ENCODE measurements at regions not wholly inside any gene's neighbourhood (a gene's known extent, or its start where the extent isn't known, plus 50 kb on each side); places are given as distances from the start of the nearest gene placed in this dataset.

DNA sequence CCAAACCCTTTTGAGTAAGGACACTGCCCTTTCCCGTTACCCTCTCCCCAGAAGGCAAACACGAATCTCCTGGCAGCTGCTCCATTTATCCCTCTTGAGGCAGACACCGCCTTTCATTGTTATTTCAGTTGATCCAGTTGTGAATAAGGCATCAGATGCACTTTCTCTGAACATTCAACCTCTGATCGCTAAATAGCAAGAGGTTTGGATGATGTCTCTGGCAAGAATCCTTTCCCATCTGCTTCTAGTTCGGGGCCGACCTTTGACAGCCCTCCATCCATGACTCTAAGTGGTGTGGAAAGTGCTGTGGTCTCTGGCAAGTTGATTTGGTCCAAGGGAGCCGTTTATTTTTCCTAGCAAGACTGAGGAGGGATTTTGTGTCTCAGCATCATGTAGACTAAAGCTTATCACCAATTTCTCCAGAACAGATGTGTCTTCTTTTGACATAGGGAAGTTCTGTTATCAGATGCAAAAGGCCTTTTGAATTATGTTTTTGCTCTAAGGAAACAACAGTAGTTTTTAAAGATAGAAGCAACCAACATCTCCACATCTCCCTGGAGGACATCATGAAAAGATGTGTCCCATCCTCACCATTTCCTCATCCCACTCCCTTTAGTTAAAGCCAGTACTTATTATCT, 123.6 kb downstream of the CCDC34 start:
- ChIA-PET CTCF (interaction anchor here (0.5 to 1.4 kb wide), 3 partner anchors 27 to 156 kb away, joined by 3 read pairs; no protein-coding TSS in a partner anchor), POLR2A (interaction anchor here (0.6 kb wide), 1 partner anchor 293 kb away, joined by 3 read pairs; no protein-coding TSS in a partner anchor)
- no peak for TF ChIP-seq BHLHE40 (IDR thresholded peaks at IDR 0.05; ENCODE audit: borderline replicate concordance)
- no peak for TF ChIP-seq FOXM1 (IDR thresholded peaks at IDR 0.05; ENCODE audit: borderline replicate concordance)
- no peak for DNase-seq (ENCODE audit: extremely low spot score)

DNA sequence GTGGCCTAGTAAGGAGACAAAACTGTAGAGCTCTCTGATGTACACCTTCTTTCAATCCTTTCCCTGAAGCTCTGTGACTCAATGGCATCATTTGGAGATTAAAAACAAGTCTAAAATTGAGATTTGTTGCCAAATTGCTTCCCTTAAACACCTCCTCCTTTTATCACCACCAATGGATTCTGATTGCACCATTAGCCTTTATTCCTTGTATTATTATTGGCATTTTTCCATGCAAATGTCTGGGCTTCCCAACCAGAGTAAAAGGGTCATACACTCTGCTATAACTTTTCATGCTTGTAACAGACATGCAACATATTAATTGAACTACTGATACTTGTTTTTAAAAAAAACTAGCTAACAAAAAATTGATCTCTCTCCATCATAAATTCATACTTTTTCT, 124.2 kb downstream of the CCDC34 start:
- ChIA-PET POLR2A (no interaction called here), CTCF (interaction anchor here (0.5 to 1.4 kb wide), 3 partner anchors 27 to 157 kb away, joined by 3 read pairs; no protein-coding TSS in a partner anchor)
- DNase-seq (ENCODE audit: extremely low spot score) = no peak
- TF ChIP-seq BHLHE40 (IDR thresholded peaks at IDR 0.05; ENCODE audit: borderline replicate concordance) (no peak), ELF4 (IDR thresholded peaks at IDR 0.05) (no peak), LEF1 (IDR thresholded peaks at IDR 0.05; ENCODE audit: borderline replicate concordance) (no peak), NFRKB (IDR thresholded peaks at IDR 0.05) (no peak), L3MBTL2 (conservative IDR thresholded peaks at IDR 0.05) (no peak), CTBP1 (IDR thresholded peaks at IDR 0.05; ENCODE audit: borderline replicate concordance) (no peak), HDGF (IDR thresholded peaks at IDR 0.05; ENCODE audit: borderline replicate concordance) (no peak), FOXA1 (IDR thresholded peaks at IDR 0.05) (no peak), TARDBP (IDR thresholded peaks at IDR 0.05) (no peak), ARNT (IDR thresholded peaks at IDR 0.05) (no peak), SP1 (IDR thresholded peaks at IDR 0.05) (no peak), SUZ12 (IDR thresholded peaks at IDR 0.05) (no peak), FOXK2 (IDR thresholded peaks at IDR 0.05) (no peak), ZNF384 (IDR thresholded peaks at IDR 0.05) (no peak)
- TF ChIP-seq, protein P1, sequence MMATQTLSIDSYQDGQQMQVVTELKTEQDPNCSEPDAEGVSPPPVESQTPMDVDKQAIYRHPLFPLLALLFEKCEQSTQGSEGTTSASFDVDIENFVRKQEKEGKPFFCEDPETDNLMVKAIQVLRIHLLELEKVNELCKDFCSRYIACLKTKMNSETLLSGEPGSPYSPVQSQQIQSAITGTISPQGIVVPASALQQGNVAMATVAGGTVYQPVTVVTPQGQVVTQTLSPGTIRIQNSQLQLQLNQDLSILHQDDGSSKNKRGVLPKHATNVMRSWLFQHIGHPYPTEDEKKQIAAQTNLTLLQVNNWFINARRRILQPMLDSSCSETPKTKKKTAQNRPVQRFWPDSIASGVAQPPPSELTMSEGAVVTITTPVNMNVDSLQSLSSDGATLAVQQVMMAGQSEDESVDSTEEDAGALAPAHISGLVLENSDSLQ (IDR thresholded peaks at IDR 0.05) = no peak

DNA sequence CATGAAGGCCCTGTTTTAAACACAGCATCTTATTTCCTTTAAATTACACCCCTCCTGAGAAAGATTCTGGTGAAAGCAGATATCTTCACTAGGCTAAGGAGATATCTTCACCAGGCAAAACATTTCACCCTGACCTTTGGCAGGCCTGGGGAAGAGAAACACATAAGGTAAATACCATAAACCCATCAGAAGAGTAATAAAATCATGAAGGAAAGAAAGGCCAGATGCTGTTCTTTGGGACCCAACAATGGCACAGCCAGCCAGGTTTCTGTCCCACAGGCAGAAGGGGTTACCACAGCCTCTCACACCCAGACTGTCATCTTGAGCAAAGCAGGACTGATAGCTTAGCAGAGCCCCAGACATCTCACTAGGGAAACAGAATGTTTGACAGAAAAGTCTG, 125.4 kb downstream of the CCDC34 start:
- CTCF ChIA-PET = no interaction called here
- DNase-seq (ENCODE audit: extremely low spot score) = no peak

DNA sequence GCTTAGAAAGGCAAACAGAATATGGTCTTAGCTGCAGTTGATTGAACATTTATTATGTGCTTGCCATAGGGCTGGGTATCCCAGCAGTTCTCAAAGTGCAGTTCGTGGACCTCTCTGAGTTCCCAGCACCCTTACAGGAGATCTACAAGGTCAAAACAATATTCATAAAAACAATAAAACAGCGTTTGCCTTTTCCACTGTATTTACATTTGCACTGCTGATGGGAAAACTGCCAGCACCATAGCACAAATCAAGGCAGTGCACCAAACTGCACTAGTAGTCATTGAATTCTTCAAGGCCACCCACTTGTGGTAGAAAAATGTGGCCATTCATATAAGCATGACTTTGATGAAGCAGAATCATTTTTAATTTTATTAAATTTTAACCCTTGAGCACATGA, 128.1 kb downstream of the CCDC34 start:
- no peak for DNase-seq (ENCODE audit: extremely low spot score)
- ChIA-PET POLR2A (interaction anchor here (0.9 to 1.3 kb wide), 3 partner anchors 11 to 223 kb away, joined by 3 read pairs; no protein-coding TSS in a partner anchor), CTCF (interaction anchor here (1.0 kb wide), 1 partner anchor 26 kb away, joined by 3 read pairs; no protein-coding TSS in a partner anchor)
- TF ChIP-seq ELF4 (IDR thresholded peaks at IDR 0.05) = no peak
- TF ChIP-seq, protein P1 (IDR thresholded peaks at IDR 0.05) = no peak
- no peak for TF ChIP-seq LEF1 (IDR thresholded peaks at IDR 0.05; ENCODE audit: borderline replicate concordance)
- TF ChIP-seq SP1 (IDR thresholded peaks at IDR 0.05) = no peak
- TF ChIP-seq TARDBP (IDR thresholded peaks at IDR 0.05) = no peak
- no peak for TF ChIP-seq SUZ12 (IDR thresholded peaks at IDR 0.05)
- no peak for TF ChIP-seq L3MBTL2 (conservative IDR thresholded peaks at IDR 0.05)
- TF ChIP-seq ARNT (IDR thresholded peaks at IDR 0.05) = no peak
- no peak for TF ChIP-seq FOXA1 (IDR thresholded peaks at IDR 0.05)
- TF ChIP-seq HDGF (IDR thresholded peaks at IDR 0.05; ENCODE audit: borderline replicate concordance) = no peak

More for the DNA sequence above, 125.4 kb downstream of the CCDC34 start:
- POLR2A ChIA-PET = no interaction called here
- no peak for TF ChIP-seq CTBP1 (IDR thresholded peaks at IDR 0.05; ENCODE audit: borderline replicate concordance)
- no peak for TF ChIP-seq FOXA1 (IDR thresholded peaks at IDR 0.05)
- no peak for TF ChIP-seq NFRKB (IDR thresholded peaks at IDR 0.05)
- TF ChIP-seq SUZ12 (IDR thresholded peaks at IDR 0.05) = no peak
- no peak for TF ChIP-seq FOXK2 (IDR thresholded peaks at IDR 0.05)
- TF ChIP-seq HDGF (IDR thresholded peaks at IDR 0.05; ENCODE audit: borderline replicate concordance) = no peak
- TF ChIP-seq TARDBP (IDR thresholded peaks at IDR 0.05) = no peak
- no peak for TF ChIP-seq SP1 (IDR thresholded peaks at IDR 0.05)
- no peak for TF ChIP-seq ELF4 (IDR thresholded peaks at IDR 0.05)
- TF ChIP-seq FOXM1 (IDR thresholded peaks at IDR 0.05; ENCODE audit: borderline replicate concordance) = no peak
- no peak for TF ChIP-seq BHLHE40 (IDR thresholded peaks at IDR 0.05; ENCODE audit: borderline replicate concordance)
- no peak for TF ChIP-seq ARNT (IDR thresholded peaks at IDR 0.05)
- TF ChIP-seq LEF1 (IDR thresholded peaks at IDR 0.05; ENCODE audit: borderline replicate concordance) = no peak
- TF ChIP-seq, protein P1 (IDR thresholded peaks at IDR 0.05) = no peak
- no peak for TF ChIP-seq L3MBTL2 (conservative IDR thresholded peaks at IDR 0.05)

DNA sequence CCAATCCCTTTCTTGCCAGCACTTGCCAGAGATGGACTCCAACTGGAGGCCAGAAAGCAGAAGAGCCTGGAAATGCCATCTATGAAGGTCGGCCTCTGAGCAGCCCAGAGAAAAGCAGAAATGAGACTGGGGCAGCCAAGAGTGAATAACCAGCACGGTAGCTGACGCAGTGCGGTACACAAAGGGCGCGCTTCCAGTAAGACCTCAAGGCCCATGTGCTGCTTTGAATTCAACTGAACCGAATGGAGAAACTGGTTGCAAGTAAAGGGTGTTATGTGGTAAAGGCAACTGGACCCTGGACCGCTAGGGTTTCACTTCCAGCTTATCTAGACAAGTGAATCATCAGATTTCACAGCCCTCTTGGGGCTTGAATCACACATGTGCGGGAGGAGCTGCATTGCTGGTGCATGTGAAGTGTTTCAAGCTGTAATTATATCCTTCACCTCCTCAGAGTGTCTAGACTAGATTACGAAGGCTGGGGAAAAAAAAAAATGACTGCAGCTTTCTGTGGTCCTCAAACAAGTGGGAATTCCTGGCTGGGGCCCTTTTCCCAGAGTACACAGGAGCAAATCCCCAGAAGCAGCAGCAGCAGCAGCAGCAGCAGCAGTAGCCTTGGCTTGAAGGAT, 128.9 kb downstream of the CCDC34 start:
- DNase-seq (ENCODE audit: extremely low spot score) = peak; percentile 57
- no peak for TF ChIP-seq ARNT (IDR thresholded peaks at IDR 0.05)
- no peak for TF ChIP-seq NFRKB (IDR thresholded peaks at IDR 0.05)
- no peak for TF ChIP-seq FOXK2 (IDR thresholded peaks at IDR 0.05)
- no peak for TF ChIP-seq CTBP1 (IDR thresholded peaks at IDR 0.05; ENCODE audit: borderline replicate concordance)
- no peak for TF ChIP-seq TARDBP (IDR thresholded peaks at IDR 0.05)
- no peak for TF ChIP-seq HDGF (IDR thresholded peaks at IDR 0.05; ENCODE audit: borderline replicate concordance)
- no peak for TF ChIP-seq BHLHE40 (IDR thresholded peaks at IDR 0.05; ENCODE audit: borderline replicate concordance)
- TF ChIP-seq L3MBTL2 (conservative IDR thresholded peaks at IDR 0.05) = peak; percentile 55; the same call in 1 of the 2 replicates
- POLR2A ChIA-PET = interaction anchor here (0.6 to 2.3 kb wide), 13 partner anchors 9 to 252 kb away, joined by 3 to 17 read pairs (median 4); partner anchors contain the start of gene CCDC34
- CTCF ChIA-PET = interaction anchor here (0.6 to 1.6 kb wide), 7 partner anchors 21 to 552 kb away, joined by 3 to 6 read pairs (median 3); no protein-coding TSS in a partner anchor
